ENCODE measurements at regions not wholly inside any gene's neighbourhood (a gene's known extent, or its start where the extent isn't known, plus 50 kb on each side); places are given as distances from the start of the nearest gene placed in this dataset.

DNA sequence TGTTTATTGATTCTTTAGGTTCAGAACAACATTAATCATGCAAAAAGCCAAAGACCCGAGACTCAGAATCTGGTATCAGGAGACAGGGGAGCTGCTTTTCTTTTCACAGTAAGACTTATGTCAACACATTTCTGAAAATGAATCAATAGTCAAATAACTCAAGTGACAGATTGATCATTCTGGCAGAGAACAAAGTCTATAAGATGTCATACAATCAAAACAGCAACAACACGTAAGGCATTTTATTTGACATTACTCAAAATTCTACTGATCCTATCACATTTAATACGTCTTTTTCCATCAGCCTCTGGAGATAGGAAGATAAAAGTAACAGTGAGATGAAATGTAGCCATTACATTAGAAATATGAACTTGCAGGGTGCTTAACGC is 93.4 kb upstream of the EEF1E1 start:
- TF ChIP-seq, protein P1, sequence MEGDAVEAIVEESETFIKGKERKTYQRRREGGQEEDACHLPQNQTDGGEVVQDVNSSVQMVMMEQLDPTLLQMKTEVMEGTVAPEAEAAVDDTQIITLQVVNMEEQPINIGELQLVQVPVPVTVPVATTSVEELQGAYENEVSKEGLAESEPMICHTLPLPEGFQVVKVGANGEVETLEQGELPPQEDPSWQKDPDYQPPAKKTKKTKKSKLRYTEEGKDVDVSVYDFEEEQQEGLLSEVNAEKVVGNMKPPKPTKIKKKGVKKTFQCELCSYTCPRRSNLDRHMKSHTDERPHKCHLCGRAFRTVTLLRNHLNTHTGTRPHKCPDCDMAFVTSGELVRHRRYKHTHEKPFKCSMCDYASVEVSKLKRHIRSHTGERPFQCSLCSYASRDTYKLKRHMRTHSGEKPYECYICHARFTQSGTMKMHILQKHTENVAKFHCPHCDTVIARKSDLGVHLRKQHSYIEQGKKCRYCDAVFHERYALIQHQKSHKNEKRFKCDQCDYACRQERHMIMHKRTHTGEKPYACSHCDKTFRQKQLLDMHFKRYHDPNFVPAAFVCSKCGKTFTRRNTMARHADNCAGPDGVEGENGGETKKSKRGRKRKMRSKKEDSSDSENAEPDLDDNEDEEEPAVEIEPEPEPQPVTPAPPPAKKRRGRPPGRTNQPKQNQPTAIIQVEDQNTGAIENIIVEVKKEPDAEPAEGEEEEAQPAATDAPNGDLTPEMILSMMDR (IDR thresholded peaks at IDR 0.05): no peak

DNA sequence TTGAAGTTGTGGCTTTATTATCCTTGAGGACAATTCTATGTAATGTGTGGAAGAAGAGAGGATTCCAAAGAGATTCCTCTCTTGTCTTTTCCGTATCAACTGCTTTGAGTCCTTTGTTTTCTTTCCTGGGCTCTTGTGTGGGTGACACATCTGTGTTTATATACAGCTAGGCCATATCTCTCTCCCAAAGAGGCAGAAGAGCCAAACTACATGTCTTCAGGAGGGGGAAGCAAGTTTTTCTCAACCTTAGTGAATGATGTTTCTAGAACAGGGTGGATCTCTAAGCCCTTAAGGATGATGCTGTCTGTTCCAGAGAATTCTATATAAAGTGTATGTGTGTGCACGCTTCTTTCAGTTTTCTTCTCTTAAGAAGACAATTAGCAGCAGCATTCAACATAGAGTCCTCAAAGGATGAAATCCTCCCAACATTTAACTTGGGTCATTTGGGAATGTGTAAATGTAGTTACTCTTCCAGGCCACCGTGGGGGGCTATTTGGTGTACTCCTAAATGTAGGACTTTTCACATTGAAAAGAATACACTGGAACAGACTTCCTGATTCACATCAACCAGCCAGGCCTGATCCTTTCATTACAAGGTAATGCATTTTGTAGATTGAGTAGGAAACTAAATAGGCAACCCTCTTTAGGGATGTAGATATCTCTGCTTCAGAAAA is 92.8 kb upstream of the EEF1E1 start:
- TF ChIP-seq, protein P1 (IDR thresholded peaks at IDR 0.05): no peak

DNA sequence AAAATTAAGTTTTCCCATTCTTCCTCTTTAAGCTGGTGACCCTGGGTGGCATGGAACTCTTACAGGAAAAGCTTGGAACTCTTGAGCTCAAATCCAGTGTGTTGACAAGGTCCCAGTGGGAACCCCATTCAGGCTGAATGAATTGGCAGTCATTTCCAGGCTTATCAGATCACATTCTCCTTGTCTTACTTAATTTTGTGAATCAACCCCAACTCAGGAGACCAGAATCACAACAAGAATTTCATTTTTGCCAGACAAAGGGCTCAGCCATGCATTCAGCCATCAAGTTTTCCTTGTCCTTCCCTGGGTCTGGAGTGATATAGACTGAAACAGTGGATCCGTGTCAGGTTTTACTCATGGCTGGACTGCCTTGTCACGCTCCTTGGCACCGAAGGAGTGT is 92.1 kb upstream of the EEF1E1 start:
- TF ChIP-seq, protein P1 (IDR thresholded peaks at IDR 0.05): no peak

DNA sequence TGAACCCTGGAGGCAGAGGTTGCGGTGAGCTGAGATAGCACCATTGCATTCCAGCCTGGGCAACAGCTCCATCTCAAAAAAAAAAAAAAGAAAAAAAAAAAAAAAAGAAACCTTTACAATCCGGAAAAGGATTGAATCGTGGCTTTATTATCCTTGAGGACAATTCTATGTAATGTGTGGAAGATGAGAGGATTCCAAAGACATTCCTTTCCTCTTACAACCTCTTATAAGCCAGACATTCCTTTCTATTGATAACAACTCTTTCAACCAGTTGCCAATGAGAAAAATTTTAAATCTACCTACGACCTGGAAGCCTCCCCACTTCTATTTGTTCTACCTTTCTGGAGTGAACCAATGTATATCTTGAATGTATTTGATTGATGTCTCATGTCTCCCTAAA is 91.2 kb upstream of the EEF1E1 start:
- TF ChIP-seq, protein P1 (IDR thresholded peaks at IDR 0.05): no peak

DNA sequence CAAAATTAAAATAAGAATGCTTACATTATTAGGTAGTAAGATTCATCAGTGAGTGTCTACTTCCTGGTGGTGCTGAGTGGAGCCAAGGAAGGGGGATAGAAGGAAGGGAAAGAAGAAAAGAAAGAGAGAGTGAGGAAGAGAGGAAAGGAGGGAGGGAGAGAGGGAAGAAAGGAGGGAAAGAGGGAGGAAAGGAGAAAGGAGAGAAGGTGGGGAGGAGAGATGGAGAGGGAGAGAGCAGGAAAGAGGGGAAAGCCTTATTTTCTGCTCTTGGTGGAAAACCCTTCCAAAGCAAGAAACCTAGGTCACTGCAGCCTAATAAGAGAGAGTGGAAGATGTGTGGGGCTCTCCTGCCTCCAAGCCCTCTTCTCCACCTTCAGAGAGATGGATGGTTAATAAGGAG is 90.2 kb upstream of the EEF1E1 start:
- TF ChIP-seq, protein P1 (IDR thresholded peaks at IDR 0.05): no peak

DNA sequence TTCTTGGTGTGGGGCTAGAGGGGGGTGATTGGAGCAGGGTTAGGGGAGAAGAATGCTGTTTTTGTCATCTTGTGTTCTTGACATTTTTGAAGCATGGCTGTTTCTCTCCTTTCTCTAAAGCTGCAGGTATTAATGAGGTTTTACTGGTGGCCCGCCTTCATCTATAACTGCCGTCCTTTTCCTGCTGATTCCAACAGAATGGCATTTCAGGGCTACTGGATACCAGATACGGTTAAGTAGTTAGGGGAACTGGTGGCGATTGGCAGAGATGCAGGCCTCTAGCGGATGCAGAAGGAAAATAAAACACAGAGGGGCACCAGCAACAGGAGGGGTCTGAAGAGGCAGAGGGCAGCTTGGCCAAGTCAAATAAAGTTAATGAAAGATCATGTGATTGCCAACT is 89.7 kb upstream of the EEF1E1 start:
- TF ChIP-seq, protein P1 (IDR thresholded peaks at IDR 0.05): no peak

DNA sequence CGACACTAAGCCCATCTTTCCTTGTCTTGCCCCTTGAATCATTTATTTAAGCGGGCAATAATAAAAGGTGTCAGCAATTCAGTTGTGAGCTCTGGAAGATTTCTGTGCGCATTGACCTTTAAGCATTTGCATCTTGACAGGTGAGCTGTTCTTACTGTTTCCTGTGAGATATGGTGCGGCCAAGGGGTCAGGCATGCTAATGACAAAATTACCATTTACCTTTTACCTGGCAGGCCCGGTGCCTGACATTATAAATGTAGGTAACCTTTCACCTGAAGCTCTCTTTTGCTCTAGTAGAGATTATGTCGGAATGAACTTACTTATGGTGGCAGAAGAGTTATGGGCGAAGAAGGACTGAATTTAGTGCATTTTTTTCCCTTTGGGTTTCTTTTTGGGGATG is 89.3 kb upstream of the EEF1E1 start:
- TF ChIP-seq, protein P1 (IDR thresholded peaks at IDR 0.05): no peak

DNA sequence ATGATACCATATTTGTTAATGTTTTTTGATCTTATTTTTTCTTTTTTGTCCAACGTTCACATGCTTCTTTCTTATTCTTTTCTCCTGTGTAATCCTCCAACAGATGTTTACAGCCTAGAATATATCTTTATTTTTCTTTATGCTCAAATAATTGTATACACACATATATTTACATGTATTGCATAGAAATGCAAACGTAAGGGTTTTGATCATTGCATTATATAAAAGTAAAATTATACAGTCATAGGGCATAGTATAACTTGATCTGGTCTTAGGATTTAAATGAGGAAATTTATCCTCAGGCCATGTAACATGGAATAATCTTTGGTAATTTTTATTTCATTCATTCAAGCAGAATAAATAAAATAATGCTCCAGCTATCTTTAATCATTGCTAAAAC is 84.9 kb upstream of the EEF1E1 start:
- TF ChIP-seq, protein P1 (IDR thresholded peaks at IDR 0.05): no peak
